ENCODE measurements at regions not wholly inside any gene's neighbourhood (a gene's known extent, or its start where the extent isn't known, plus 50 kb on each side); places are given as distances from the start of the nearest gene placed in this dataset.

DNA sequence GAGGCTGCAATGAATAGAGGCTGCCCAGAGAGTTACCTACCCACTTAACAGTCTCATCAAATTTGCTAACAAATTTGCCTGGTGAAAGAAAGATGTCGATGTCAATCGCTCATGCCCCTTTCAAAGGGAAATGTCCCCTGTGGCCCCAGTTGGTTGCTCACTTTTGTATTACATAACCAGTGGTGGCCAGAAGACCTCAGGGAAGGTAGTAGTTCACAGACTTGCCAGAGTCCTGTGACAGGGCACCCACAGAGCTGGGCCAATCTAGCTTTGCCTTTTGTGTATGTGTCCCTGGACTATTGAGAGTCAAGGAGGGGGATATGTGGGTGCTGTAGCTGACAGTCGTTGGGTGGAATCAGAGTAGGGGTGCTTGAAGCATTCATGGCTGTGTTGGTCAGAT lies 70.7 kb upstream of the CCN6 start:
- H3K36me3 ChIP-seq (ENCODE audit: control insufficient read depth, insufficient read depth, low read length) = no peaks in the 10 kb centered on the region
- H3K4me3 ChIP-seq = no peak overlapping the region
- peaks cover 12 to 25% of the 10 kb centered on the region in 2 experiments; a peak in 4 of 5 replicates for H3K27me3 ChIP-seq (ENCODE audit: control insufficient read depth in 2 of 2, insufficient read depth in 2 of 2, low read length in 2 of 2)
- H3K9me1 ChIP-seq (ENCODE audit: control insufficient read depth, insufficient read depth, low read length) = no peaks in the 10 kb centered on the region
- in situ Hi-C loops (cut with MboI) = no loop called here
- no peaks in the 10 kb centered on the region for H4K20me1 ChIP-seq (replicated peaks; ENCODE audit: control insufficient read depth, insufficient read depth, low read length)
- ChIA-PET CTCF (ENCODE audit: low intra/inter-chr PET ratio) (no interaction called here), POLR2A (interaction anchor here (1.0 kb wide), 1 partner anchor 8 kb away, joined by 5 read pairs; no protein-coding TSS in a partner anchor)
- no peaks in the 10 kb centered on the region for H3K79me2 ChIP-seq (ENCODE audit: control insufficient read depth, insufficient read depth, low read length)
- H3K4me1 ChIP-seq (replicated peaks in 1 of 2; ENCODE audit: control insufficient read depth in 2 of 2, insufficient read depth in 2 of 2, low read length in 2 of 2) = no peaks in the 10 kb centered on the region
- H3K27ac ChIP-seq (ENCODE audit: extremely low read depth, low read depth, low read length) = no peak overlapping the region
- no peak overlapping the region for H3K9ac ChIP-seq (ENCODE audit: insufficient read depth in 1 of 2, low read depth in 2 of 2, low read length in 2 of 2)
- TF ChIP-seq, protein P1, sequence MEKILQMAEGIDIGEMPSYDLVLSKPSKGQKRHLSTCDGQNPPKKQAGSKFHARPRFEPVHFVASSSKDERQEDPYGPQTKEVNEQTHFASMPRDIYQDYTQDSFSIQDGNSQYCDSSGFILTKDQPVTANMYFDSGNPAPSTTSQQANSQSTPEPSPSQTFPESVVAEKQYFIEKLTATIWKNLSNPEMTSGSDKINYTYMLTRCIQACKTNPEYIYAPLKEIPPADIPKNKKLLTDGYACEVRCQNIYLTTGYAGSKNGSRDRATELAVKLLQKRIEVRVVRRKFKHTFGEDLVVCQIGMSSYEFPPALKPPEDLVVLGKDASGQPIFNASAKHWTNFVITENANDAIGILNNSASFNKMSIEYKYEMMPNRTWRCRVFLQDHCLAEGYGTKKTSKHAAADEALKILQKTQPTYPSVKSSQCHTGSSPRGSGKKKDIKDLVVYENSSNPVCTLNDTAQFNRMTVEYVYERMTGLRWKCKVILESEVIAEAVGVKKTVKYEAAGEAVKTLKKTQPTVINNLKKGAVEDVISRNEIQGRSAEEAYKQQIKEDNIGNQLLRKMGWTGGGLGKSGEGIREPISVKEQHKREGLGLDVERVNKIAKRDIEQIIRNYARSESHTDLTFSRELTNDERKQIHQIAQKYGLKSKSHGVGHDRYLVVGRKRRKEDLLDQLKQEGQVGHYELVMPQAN (IDR thresholded peaks at IDR 0.05; ENCODE audit: borderline replicate concordance) = no peak
- no peak for TF ChIP-seq ZNF184 (CRISPR knock-in tag; IDR thresholded peaks at IDR 0.05)
- no peak for TF ChIP-seq SPI1 (IDR thresholded peaks at IDR 0.05; ENCODE audit: borderline replicate concordance, low read depth, low read length)
- TF ChIP-seq, protein P2, sequence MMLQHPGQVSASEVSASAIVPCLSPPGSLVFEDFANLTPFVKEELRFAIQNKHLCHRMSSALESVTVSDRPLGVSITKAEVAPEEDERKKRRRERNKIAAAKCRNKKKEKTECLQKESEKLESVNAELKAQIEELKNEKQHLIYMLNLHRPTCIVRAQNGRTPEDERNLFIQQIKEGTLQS (IDR thresholded peaks at IDR 0.05) = no peak
- TF ChIP-seq, protein P2 (CRISPR knock-in tag; conservative IDR thresholded peaks at IDR 0.05) = no peak
- TF ChIP-seq ZNF696 (CRISPR knock-in tag; conservative IDR thresholded peaks at IDR 0.05) = no peak
- no peak for TF ChIP-seq POU5F1 (IDR thresholded peaks at IDR 0.05; ENCODE audit: borderline replicate concordance, low read depth, low read length, partially characterized antibody)
- DNase-seq (ENCODE audit: extremely low read depth in 1 of 4, low spot score in 3 of 4) (no peak), FAIRE-seq (no peak), ATAC-seq (no peak)
- H2AFZ ChIP-seq (ENCODE audit: low read depth, low read length) = no peak overlapping the region
- WGBS (ENCODE audit: insufficient coverage, low coverage, missing lambda C conversion rate) = 0% methylated on average over 2 of the region's 3 CpGs
- H3K9me3 ChIP-seq (replicated peaks; ENCODE audit: control insufficient read depth, insufficient read depth, low read depth, low read length) = no peaks in the 10 kb centered on the region
- H3K4me2 ChIP-seq (ENCODE audit: insufficient read depth, low read length) = no peak overlapping the region
- intact Hi-C loops (cut with micrococcal nuclease) = no loop called here
- no TSS peak for BruUV-seq (replicated peaks)

Measured in K562 (cell line).